Psoas muscle (tissue), 7 donors: ENCODE measurements at regions not wholly inside any gene's neighbourhood (a gene's known extent, or its start where the extent isn't known, plus 50 kb on each side); places are given as distances from the start of the nearest gene placed in this dataset.

Experiments used
- ATAC-seq, 4 donors: fragments of 200-7000 bp; cut with Tn5 transposase; one replicate each; pipeline ENCODE4 v1.9.1; 2020; ENCODE audit warnings: moderate library complexity in 3 of 4, mild to moderate bottlenecking in 2 of 4
- DNase-seq, 2 donors: peaks; one replicate each; pipeline ENCODE4 v3.0.0-alpha.2; 2020
- H3K27ac ChIP-seq: fragments of 200-600 bp; one replicate; pipeline ENCODE4 v1.8.0; 2022
- H3K27me3 ChIP-seq, 3 donors: fragments of 200-600 bp in 1 of 3; one replicate each; pipeline versions ENCODE4 v1.6.1 to v1.8.0; 2013 to 2022; ENCODE audit warnings: low read length in 2 of 3, mild to moderate bottlenecking in 2 of 3, moderate library complexity in 1 of 3; ENCODE audit not compliant: insufficient read depth in 3 of 3
- H3K36me3 ChIP-seq, 2 donors: fragments of 200-600 bp in 1 of 2; one replicate each; pipeline versions ENCODE4 v1.6.1 to v1.8.0; 2013 to 2022; ENCODE audit warnings: low read depth in 1 of 2, mild to moderate bottlenecking in 1 of 2, moderate library complexity in 1 of 2; ENCODE audit not compliant: insufficient read depth in 1 of 2
- H3K4me1 ChIP-seq: fragments of 200-600 bp; one replicate; pipeline ENCODE4 v1.8.0; 2022
- H3K4me3 ChIP-seq: fragments of 200-600 bp; one replicate; pipeline ENCODE4 v1.8.0; 2022; ENCODE audit warnings: mild to moderate bottlenecking
- H3K9me3 ChIP-seq: fragments of 200-600 bp; one replicate; pipeline ENCODE4 v1.8.0; 2022
- WGBS, 3 donors: extraction: QIAGEN DNeasy Blood & Tissue Kit; methylation state at CpG; one replicate each; pipeline versions ENCODE4 v1.1.6 to v1.1.7; 2013; 5-methylcytosine and 5-hydroxymethylcytosine counted together
- intact Hi-C, 2 donors: fragments of 100-400 bp; cut with DNase I; formaldehyde crosslinking; loops; one replicate each; pipeline versions ENCODE4 v1.11.0 to v1.14.2; 2022
- TF ChIP-seq, protein P1 (sequence below): fragments of 200-600 bp; IDR thresholded peaks from one replicate; pipeline ENCODE4 v1.8.0; 2022; ENCODE audit warnings: antibody characterized with exemption
- donor health status: healthy with polysubstance abuse.
- donor health status: DM: no; HTN: no; CAD: no; lungs with moderate emphysema.
- donor health status: Bipolar disorder and iron deficiency.
- donor health status: healthy.
- donor health status: DM: yes; HTN: yes; CAD: no.
- donor health status: DM: no; HTN: no; CAD: no.
- donor health status: DM: yes; HTN: yes; CAD: no.

- no peak overlapping the region for H3K4me3 ChIP-seq
- WGBS, 3 donors = 85 to 89% (median 87%) methylated on average over 18 of the region's 18 CpGs
- H3K27me3 ChIP-seq = no peaks in the 10 kb centered on the region
- TF ChIP-seq, protein P1, sequence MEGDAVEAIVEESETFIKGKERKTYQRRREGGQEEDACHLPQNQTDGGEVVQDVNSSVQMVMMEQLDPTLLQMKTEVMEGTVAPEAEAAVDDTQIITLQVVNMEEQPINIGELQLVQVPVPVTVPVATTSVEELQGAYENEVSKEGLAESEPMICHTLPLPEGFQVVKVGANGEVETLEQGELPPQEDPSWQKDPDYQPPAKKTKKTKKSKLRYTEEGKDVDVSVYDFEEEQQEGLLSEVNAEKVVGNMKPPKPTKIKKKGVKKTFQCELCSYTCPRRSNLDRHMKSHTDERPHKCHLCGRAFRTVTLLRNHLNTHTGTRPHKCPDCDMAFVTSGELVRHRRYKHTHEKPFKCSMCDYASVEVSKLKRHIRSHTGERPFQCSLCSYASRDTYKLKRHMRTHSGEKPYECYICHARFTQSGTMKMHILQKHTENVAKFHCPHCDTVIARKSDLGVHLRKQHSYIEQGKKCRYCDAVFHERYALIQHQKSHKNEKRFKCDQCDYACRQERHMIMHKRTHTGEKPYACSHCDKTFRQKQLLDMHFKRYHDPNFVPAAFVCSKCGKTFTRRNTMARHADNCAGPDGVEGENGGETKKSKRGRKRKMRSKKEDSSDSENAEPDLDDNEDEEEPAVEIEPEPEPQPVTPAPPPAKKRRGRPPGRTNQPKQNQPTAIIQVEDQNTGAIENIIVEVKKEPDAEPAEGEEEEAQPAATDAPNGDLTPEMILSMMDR = no peak
- H3K9me3 ChIP-seq = no peaks in the 10 kb centered on the region
- intact Hi-C loops = no loop called here
- no peaks in the 10 kb centered on the region for H3K4me1 ChIP-seq
- ATAC-seq (no peak), DNase-seq (no peak)
- no peak overlapping the region for H3K27ac ChIP-seq
- H3K36me3 ChIP-seq = no peaks in the 10 kb centered on the region
Measured at GRCh38 chr21:22138297-22139016, 1140.2 kb downstream of the NCAM2 start.

- ATAC-seq (no peak), DNase-seq (no peak)
- no peaks in the 10 kb centered on the region for H3K9me3 ChIP-seq
- H3K36me3 ChIP-seq = no peaks in the 10 kb centered on the region
- H3K4me3 ChIP-seq = no peak overlapping the region
- no peaks in the 10 kb centered on the region for H3K27me3 ChIP-seq
- no peaks in the 10 kb centered on the region for H3K4me1 ChIP-seq
- intact Hi-C loops = no loop called here
- TF ChIP-seq, protein P1 = no peak
- WGBS, 3 donors = 63 to 72% (median 71%) methylated on average over 3 of the region's 3 CpGs
- no peak overlapping the region for H3K27ac ChIP-seq
Measured at GRCh38 chr21:22145545-22145944, 1147.3 kb downstream of the NCAM2 start.

- Histone ChIP-seq H3K9me3 (no peaks in the 10 kb centered on the region), H3K4me1 (no peaks in the 10 kb centered on the region), H3K4me3 (no peak overlapping the region), H3K36me3 (no peaks in the 10 kb centered on the region), H3K27ac (no peak overlapping the region), H3K27me3 (no peaks in the 10 kb centered on the region)
- DNase-seq (no peak), ATAC-seq (no peak)
- intact Hi-C loops = no loop called here
- TF ChIP-seq, protein P1 = no peak
Measured at GRCh38 chr21:22154579-22155274, 1156.5 kb downstream of the NCAM2 start.

GRCh38 chr21:22164912-22165311 lies 1166.7 kb downstream of the NCAM2 start:
- no peak overlapping the region for H3K4me3 ChIP-seq
- TF ChIP-seq, protein P1 = no peak
- H3K4me1 ChIP-seq = no peaks in the 10 kb centered on the region
- H3K9me3 ChIP-seq = peaks cover 5% of the 10 kb centered on the region
- no peak overlapping the region for H3K27ac ChIP-seq
- no peaks in the 10 kb centered on the region for H3K36me3 ChIP-seq
- ATAC-seq (no peak), DNase-seq (no peak)
- H3K27me3 ChIP-seq = no peaks in the 10 kb centered on the region
- intact Hi-C loops = no loop called here

- ATAC-seq (no peak), DNase-seq (no peak)
- Histone ChIP-seq H3K27ac (no peak overlapping the region), H3K4me3 (no peak overlapping the region), H3K36me3 (no peaks in the 10 kb centered on the region), H3K27me3 (no peaks in the 10 kb centered on the region), H3K9me3 (no peaks in the 10 kb centered on the region), H3K4me1 (no peaks in the 10 kb centered on the region)
- 88% methylated on average over 1 of the region's 1 CpG for WGBS, 3 donors
- intact Hi-C loops = no loop called here
- TF ChIP-seq, protein P1 = no peak
Measured at GRCh38 chr21:22174746-22175145, 1176.5 kb downstream of the NCAM2 start.
